NCI-H1092 (cell line): ENCODE measurements at regions not wholly inside any gene's neighbourhood (a gene's known extent, or its start where the extent isn't known, plus 50 kb on each side); places are given as distances from the start of the nearest gene placed in this dataset.
"Not testable (repeated sequence)": the region's sequence is repeated elsewhere in the genome, so short reads cannot be mapped to it uniquely, and the experiment has no call there.

Experiments
- DNase-seq: peaks from one replicate; lab custom pipeline; 2025; lab: John Stamatoyannopoulos, UW

GRCh38 chr20:19874040-19874727, 116.1 kb downstream of the RIN2 start:
- DNase-seq: no peak

- no peak for DNase-seq
Measured at GRCh38 chr20:19875376-19876221, 117.5 kb downstream of the RIN2 start.

- no peak for DNase-seq
Measured at GRCh38 chr20:19876828-19877460, 118.9 kb downstream of the RIN2 start.

- DNase-seq: not testable (repeated sequence)
Measured at GRCh38 chr20:19879874-19880255, 121.8 kb downstream of the RIN2 start.

GRCh38 chr20:19880256-19881079, 122.4 kb downstream of the RIN2 start:
- no peak for DNase-seq

- no peak for DNase-seq
Measured at GRCh38 chr20:19881080-19881840, 123.2 kb downstream of the RIN2 start.

- DNase-seq: no peak
Measured at GRCh38 chr20:19881990-19882389, 123.9 kb downstream of the RIN2 start.

GRCh38 chr20:19882446-19882845, 124.4 kb downstream of the RIN2 start:
- DNase-seq: no peak

- DNase-seq: no peak
Measured at GRCh38 chr20:19883501-19883900, 125.4 kb downstream of the RIN2 start.

GRCh38 chr20:19885594-19885938, 127.5 kb downstream of the RIN2 start:
- DNase-seq: no peak

- DNase-seq: no peak
Measured at GRCh38 chr20:19885939-19886660, 128.0 kb downstream of the RIN2 start.

- no peak for DNase-seq
Measured at GRCh38 chr20:19886661-19887288, 128.7 kb downstream of the RIN2 start.

GRCh38 chr20:19887556-19888268, 129.4 kb upstream of the NAA20 start:
- DNase-seq: no peak

- DNase-seq: peak; percentile 73
Measured at GRCh38 chr20:19888269-19888671, 128.9 kb upstream of the NAA20 start.

GRCh38 chr20:19889011-19889953, 127.9 kb upstream of the NAA20 start:
- peak; percentile 67 for DNase-seq

GRCh38 chr20:19890445-19891051, 126.6 kb upstream of the NAA20 start:
- DNase-seq: no peak

GRCh38 chr20:19893356-19893755, 123.8 kb upstream of the NAA20 start:
- DNase-seq: no peak

GRCh38 chr20:19895761-19896160, 121.4 kb upstream of the NAA20 start:
- no peak for DNase-seq
